CD4-positive, CD25-positive, alpha-beta regulatory T cell (primary cell): ENCODE measurements at regions not wholly inside any gene's neighbourhood (a gene's known extent, or its start where the extent isn't known, plus 50 kb on each side); places are given as distances from the start of the nearest gene placed in this dataset.

ENCODE experiments used
- ATAC-seq, 2 donors: fragments of 150-1000 bp; cut with Tn5 transposase; one replicate each; pipeline ENCODE4 v1.10.0; 2021; ENCODE audit warnings: low read depth in 2 of 2, moderate number of reproducible peaks in 2 of 2, moderate library complexity in 1 of 2
- DNase-seq, 3 donors: peaks; one replicate each; pipeline versions ENCODE4 v3.0.0 to v3.0.0-alpha.2; 2012 to 2022; ENCODE audit warnings: mixed read lengths in 1 of 3
- H3K27ac ChIP-seq: one replicate; pipeline ENCODE4 v1.7.0; 2013; ENCODE audit warnings: mild to moderate bottlenecking, low read length; ENCODE audit not compliant: insufficient read depth, poor library complexity, severe bottlenecking
- H3K27me3 ChIP-seq: one replicate; pipeline ENCODE4 v1.7.0; 2013; ENCODE audit warnings: low read length; ENCODE audit not compliant: control insufficient read depth, insufficient read depth
- H3K36me3 ChIP-seq: one replicate; pipeline ENCODE4 v1.7.0; 2013; ENCODE audit warnings: mild to moderate bottlenecking, low read length, moderate library complexity; ENCODE audit not compliant: control insufficient read depth, insufficient read depth
- H3K4me1 ChIP-seq: 2 replicates; pipeline ENCODE4 v1.7.0; 2013; ENCODE audit warnings: mild to moderate bottlenecking, low read length; ENCODE audit not compliant: insufficient read depth, control insufficient read depth, poor library complexity, severe bottlenecking
- H3K4me3 ChIP-seq: one replicate; pipeline ENCODE4 v1.7.0; 2013; ENCODE audit warnings: low read depth, mild to moderate bottlenecking, low read length, moderate library complexity
- H3K9me3 ChIP-seq, 2 experiments: 1 replicate in 1 of 2; 2 replicates in 1 of 2; pipeline ENCODE4 v1.7.0; 2013; ENCODE audit warnings: low read length in 2 of 2, mild to moderate bottlenecking in 1 of 2, moderate library complexity in 1 of 2; ENCODE audit not compliant: control insufficient read depth in 2 of 2
- H3K27ac Mint-ChIP-seq, 3 donors: one replicate each; pipeline ENCODE4 v1.8.0; 2020 to 2022; ENCODE audit warnings: mild to moderate bottlenecking in 3 of 3, mixed read lengths in 3 of 3, moderate library complexity in 2 of 3
- H3K27me3 Mint-ChIP-seq: one replicate; pipeline ENCODE4 v1.8.0; 2022; ENCODE audit warnings: mild to moderate bottlenecking, mixed read lengths
- H3K36me3 Mint-ChIP-seq: one replicate; pipeline ENCODE4 v1.8.0; 2020; ENCODE audit warnings: mixed read lengths
- H3K4me1 Mint-ChIP-seq, 4 donors: one replicate each; pipeline ENCODE4 v1.8.0; 2020 to 2022; ENCODE audit warnings: mixed read lengths in 4 of 4, mild to moderate bottlenecking in 1 of 4
- H3K4me3 Mint-ChIP-seq, 4 donors: one replicate each; pipeline ENCODE4 v1.8.0; 2020 to 2022; ENCODE audit warnings: mild to moderate bottlenecking in 4 of 4, mixed read lengths in 4 of 4, moderate library complexity in 3 of 4
- H3K9me3 Mint-ChIP-seq, 7 donors: one replicate each; pipeline ENCODE4 v1.8.0; 2020 to 2022; ENCODE audit warnings: mixed read lengths in 7 of 7, mild to moderate bottlenecking in 3 of 7, moderate library complexity in 2 of 7

- no peak overlapping the region for H3K4me3 Mint-ChIP-seq
- no peak overlapping the region for H3K27ac Mint-ChIP-seq
- DNase-seq (no peak), ATAC-seq (no peak)
- no peaks in the 10 kb centered on the region for H3K9me3 ChIP-seq
- no peaks in the 10 kb centered on the region for H3K4me1 ChIP-seq
- H3K4me3 ChIP-seq = no peak overlapping the region
- peaks cover 0 to 2% (median 0%) of the 10 kb centered on the region in 7 donors for H3K9me3 Mint-ChIP-seq
- peaks cover 53% of the 10 kb centered on the region for H3K27me3 Mint-ChIP-seq
- H3K27me3 ChIP-seq = peaks cover 11% of the 10 kb centered on the region
- H3K4me1 Mint-ChIP-seq = no peaks in the 10 kb centered on the region
- no peaks in the 10 kb centered on the region for H3K36me3 ChIP-seq
- no peak overlapping the region for H3K27ac ChIP-seq
- no peaks in the 10 kb centered on the region for H3K36me3 Mint-ChIP-seq
Observed at GRCh38 chr2:176961775-176962619, 250.6 kb upstream of the HNRNPA3 start.

DNA sequence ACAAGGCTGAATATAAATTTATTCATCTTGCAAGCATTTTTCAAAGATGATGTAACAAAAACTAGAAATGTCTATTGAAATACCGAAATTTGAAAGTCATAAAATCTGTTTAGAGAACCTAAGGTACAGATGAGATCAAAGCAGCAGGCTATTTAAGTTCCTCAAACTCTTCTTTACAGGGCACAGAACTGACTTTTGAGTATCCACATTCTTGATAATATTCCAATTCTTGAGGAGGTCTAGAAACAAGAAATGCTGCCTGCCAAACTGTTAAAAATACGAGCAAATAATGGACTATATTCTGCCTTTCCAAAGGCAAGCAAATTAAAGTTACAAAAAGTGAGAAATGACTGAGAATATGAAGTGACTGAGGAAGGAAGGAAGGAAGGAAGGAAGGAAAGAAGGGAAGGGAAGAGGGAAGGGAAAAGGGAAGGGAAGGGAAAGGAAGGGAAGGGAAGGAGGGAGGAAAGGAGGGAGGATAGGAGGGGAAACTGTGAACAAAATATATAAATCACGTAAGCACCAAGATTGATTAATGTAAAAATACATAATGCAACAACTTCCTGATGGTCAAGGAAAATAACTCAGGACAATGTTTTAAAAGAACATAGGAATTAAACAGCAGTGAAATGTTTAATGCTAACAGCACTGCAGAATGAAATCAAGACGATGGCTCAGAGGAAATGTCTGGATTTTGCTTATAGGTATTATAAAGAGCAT lies 248.9 kb upstream of the HNRNPA3 start:
- Histone ChIP-seq H3K27ac (no peak overlapping the region), H3K9me3 (no peaks in the 10 kb centered on the region), H3K27me3 (peaks cover 11% of the 10 kb centered on the region), H3K36me3 (no peaks in the 10 kb centered on the region), H3K4me1 (no peaks in the 10 kb centered on the region), H3K4me3 (no peak overlapping the region)
- peaks cover 0 to 3% (median 0%) of the 10 kb centered on the region in 7 donors for H3K9me3 Mint-ChIP-seq
- DNase-seq (no peak), ATAC-seq (no peak)
- no peaks in the 10 kb centered on the region for H3K36me3 Mint-ChIP-seq
- no peaks in the 10 kb centered on the region for H3K4me1 Mint-ChIP-seq
- H3K27ac Mint-ChIP-seq = no peak overlapping the region
- H3K27me3 Mint-ChIP-seq = peaks cover 45% of the 10 kb centered on the region
- no peak overlapping the region for H3K4me3 Mint-ChIP-seq

DNA sequence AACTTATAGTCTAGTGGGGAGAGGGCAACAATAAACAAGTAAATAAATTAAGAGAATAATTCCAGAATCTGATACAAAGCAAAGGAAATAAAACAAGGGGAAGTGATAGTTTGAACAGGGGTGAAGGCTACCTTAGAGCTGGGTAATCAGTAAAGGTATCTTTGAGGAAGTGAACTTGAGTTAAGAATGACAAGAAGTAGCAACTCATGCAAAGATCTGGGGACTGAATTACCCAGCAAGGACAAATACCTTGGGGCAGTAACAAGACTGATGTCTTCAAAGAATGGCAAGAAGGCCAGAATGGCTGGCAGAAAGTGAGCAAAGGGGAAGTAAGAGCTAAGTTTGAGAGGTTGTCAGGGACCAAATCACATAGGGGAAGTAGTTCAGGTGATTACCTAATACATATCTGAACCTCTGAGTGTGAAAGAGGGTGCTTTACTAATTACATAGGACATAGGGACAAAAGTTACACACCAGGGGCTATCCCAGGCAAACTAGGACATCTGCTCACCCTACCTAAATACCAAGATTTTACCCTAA lies 244.6 kb upstream of the HNRNPA3 start:
- H3K4me1 ChIP-seq = no peaks in the 10 kb centered on the region
- H3K27ac Mint-ChIP-seq = no peak overlapping the region
- no peaks in the 10 kb centered on the region for H3K36me3 ChIP-seq
- peaks cover 25% of the 10 kb centered on the region for H3K27me3 Mint-ChIP-seq
- H3K27ac ChIP-seq = no peak overlapping the region
- H3K4me3 Mint-ChIP-seq = no peak overlapping the region
- no peaks in the 10 kb centered on the region for H3K9me3 ChIP-seq
- ATAC-seq (no peak), DNase-seq (no peak)
- H3K36me3 Mint-ChIP-seq = no peaks in the 10 kb centered on the region
- H3K9me3 Mint-ChIP-seq = peaks cover 0 to 2% (median 0%) of the 10 kb centered on the region in 7 donors
- H3K27me3 ChIP-seq = peaks cover 7% of the 10 kb centered on the region
- H3K4me1 Mint-ChIP-seq = no peaks in the 10 kb centered on the region
- no peak overlapping the region for H3K4me3 ChIP-seq

- H3K4me1 ChIP-seq = no peaks in the 10 kb centered on the region
- H3K36me3 ChIP-seq = no peaks in the 10 kb centered on the region
- Mint-ChIP-seq H3K27me3 (peaks cover 19% of the 10 kb centered on the region), H3K36me3 (no peaks in the 10 kb centered on the region), H3K27ac (no peak overlapping the region), H3K9me3 (peaks cover 0 to 2% (median 0%) of the 10 kb centered on the region in 7 donors), H3K4me3 (no peak overlapping the region), H3K4me1 (no peaks in the 10 kb centered on the region)
- peaks cover 9% of the 10 kb centered on the region for H3K27me3 ChIP-seq
- H3K9me3 ChIP-seq = no peaks in the 10 kb centered on the region
- H3K4me3 ChIP-seq = no peak overlapping the region
- DNase-seq (no peak), ATAC-seq (no peak)
- H3K27ac ChIP-seq = no peak overlapping the region
Observed at GRCh38 chr2:176969642-176970359, 242.8 kb upstream of the HNRNPA3 start.

GRCh38 chr2:176976736-176977685 lies 235.6 kb upstream of the HNRNPA3 start:
- Histone ChIP-seq H3K4me3 (no peak overlapping the region), H3K4me1 (no peaks in the 10 kb centered on the region), H3K27ac (no peak overlapping the region), H3K27me3 (peaks cover 17% of the 10 kb centered on the region), H3K9me3 (no peaks in the 10 kb centered on the region), H3K36me3 (no peaks in the 10 kb centered on the region)
- peaks cover 0 to 2% (median 0%) of the 10 kb centered on the region in 7 donors for H3K9me3 Mint-ChIP-seq
- peaks cover 30% of the 10 kb centered on the region for H3K27me3 Mint-ChIP-seq
- ATAC-seq (no peak), DNase-seq (no peak)
- H3K27ac Mint-ChIP-seq = no peak overlapping the region
- no peak overlapping the region for H3K4me3 Mint-ChIP-seq
- H3K4me1 Mint-ChIP-seq = peaks cover 0 to 5% (median 0%) of the 10 kb centered on the region in 4 donors
- H3K36me3 Mint-ChIP-seq = no peaks in the 10 kb centered on the region

- Mint-ChIP-seq H3K36me3 (no peaks in the 10 kb centered on the region), H3K27ac (no peak overlapping the region), H3K9me3 (peaks cover 0 to 1% (median 0%) of the 10 kb centered on the region in 7 donors), H3K4me1 (peaks cover 0 to 5% (median 0%) of the 10 kb centered on the region in 4 donors), H3K27me3 (peaks cover 27% of the 10 kb centered on the region), H3K4me3 (no peak overlapping the region)
- ATAC-seq (no peak), DNase-seq (no peak)
- Histone ChIP-seq H3K36me3 (no peaks in the 10 kb centered on the region), H3K4me3 (no peak overlapping the region), H3K27me3 (peaks cover 10% of the 10 kb centered on the region), H3K4me1 (no peaks in the 10 kb centered on the region), H3K27ac (no peak overlapping the region), H3K9me3 (no peaks in the 10 kb centered on the region)
Observed at GRCh38 chr2:176978921-176979320, 233.7 kb upstream of the HNRNPA3 start.
